ENCODE measurements at regions not wholly inside any gene's neighbourhood (a gene's known extent, or its start where the extent isn't known, plus 50 kb on each side); places are given as distances from the start of the nearest gene placed in this dataset.

GRCh38 chr5:135628771-135629563 lies 50.2 kb upstream of the CXCL14 start:
- DNase-seq (ENCODE audit: low read depth) = no peak

All from EH (cell line).